BE2C (cell line): ENCODE measurements at regions not wholly inside any gene's neighbourhood (a gene's known extent, or its start where the extent isn't known, plus 50 kb on each side); places are given as distances from the start of the nearest gene placed in this dataset.

ENCODE experiments used
- DNase-seq: peaks from one replicate; pipeline ENCODE4 v3.0.0-alpha.2; 2020
- H3K27me3 ChIP-seq: fragments of 250-450 bp; sonication (Bioruptor Pico); 2 replicates; pipeline ENCODE4 v1.5.1; 2020; ENCODE audit warnings: mild to moderate bottlenecking
- H3K36me3 ChIP-seq: fragments of 250-450 bp; sonication (Bioruptor Pico); 2 replicates; pipeline ENCODE4 v1.5.1; 2020; ENCODE audit warnings: mild to moderate bottlenecking
- H3K4me1 ChIP-seq: fragments of 250-450 bp; sonication (Bioruptor Pico); 2 replicates; pipeline ENCODE4 v1.5.1; 2020
- H3K4me3 ChIP-seq: 2 replicates; pipeline ENCODE4 v1.5.1; 2011; ENCODE audit warnings: low read depth, low read length
- H3K9me3 ChIP-seq: fragments of 250-450 bp; sonication (Bioruptor Pico); 2 replicates; pipeline ENCODE4 v1.5.1; 2020
- TF ChIP-seq, protein P1 (sequence below): IDR thresholded peaks from 2 replicates; pipeline ENCODE4 v1.5.1; 2012; ENCODE audit warnings: mild to moderate bottlenecking, low read depth, low read length

DNA sequence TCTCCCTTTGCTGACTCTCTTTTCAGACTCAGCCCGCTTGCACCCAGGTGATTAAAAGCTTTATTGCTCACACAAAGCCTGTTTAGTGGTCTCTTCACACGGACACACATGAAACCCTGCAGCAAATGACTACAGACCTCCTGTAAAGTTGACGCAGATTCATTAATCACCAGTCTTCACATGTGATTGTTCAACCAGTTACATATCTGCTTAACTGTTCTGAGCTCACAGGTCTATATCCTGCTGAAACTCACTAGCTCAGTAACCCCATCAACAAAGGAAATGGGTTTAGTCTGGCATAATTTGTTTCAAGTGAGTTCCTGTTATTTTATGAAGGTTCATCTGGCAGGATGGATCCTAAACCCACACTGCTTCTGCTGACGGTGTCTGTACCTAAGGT lies 68.4 kb upstream of the GJA8 start:
- Histone ChIP-seq H3K27me3 (no peaks in the 10 kb centered on the region; the same call in 1 of the 2 replicates), H3K9me3 (no peaks in the 10 kb centered on the region), H3K4me3 (no peak overlapping the region), H3K36me3 (no peaks in the 10 kb centered on the region), H3K4me1 (no peaks in the 10 kb centered on the region)
- no peak for DNase-seq
- TF ChIP-seq, protein P1, sequence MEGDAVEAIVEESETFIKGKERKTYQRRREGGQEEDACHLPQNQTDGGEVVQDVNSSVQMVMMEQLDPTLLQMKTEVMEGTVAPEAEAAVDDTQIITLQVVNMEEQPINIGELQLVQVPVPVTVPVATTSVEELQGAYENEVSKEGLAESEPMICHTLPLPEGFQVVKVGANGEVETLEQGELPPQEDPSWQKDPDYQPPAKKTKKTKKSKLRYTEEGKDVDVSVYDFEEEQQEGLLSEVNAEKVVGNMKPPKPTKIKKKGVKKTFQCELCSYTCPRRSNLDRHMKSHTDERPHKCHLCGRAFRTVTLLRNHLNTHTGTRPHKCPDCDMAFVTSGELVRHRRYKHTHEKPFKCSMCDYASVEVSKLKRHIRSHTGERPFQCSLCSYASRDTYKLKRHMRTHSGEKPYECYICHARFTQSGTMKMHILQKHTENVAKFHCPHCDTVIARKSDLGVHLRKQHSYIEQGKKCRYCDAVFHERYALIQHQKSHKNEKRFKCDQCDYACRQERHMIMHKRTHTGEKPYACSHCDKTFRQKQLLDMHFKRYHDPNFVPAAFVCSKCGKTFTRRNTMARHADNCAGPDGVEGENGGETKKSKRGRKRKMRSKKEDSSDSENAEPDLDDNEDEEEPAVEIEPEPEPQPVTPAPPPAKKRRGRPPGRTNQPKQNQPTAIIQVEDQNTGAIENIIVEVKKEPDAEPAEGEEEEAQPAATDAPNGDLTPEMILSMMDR = no peak

DNA sequence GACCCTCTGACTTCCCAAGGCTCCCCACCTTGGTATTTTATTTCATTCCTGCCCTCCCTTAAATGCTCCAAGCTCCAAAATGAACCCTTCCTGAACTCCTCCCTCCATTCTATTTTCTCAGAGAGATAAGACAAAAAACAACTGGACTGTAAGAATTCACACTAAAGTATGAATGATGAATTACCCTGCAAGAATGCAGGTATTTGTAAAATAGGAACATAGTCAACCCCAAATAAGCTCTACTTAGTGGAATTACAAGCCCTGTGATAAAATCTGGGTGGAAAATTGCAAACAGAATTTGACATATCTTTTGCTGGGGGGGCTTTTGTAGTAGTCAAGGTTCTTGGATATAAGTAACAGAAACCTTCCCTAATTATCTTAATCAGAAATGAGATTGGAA lies 67.8 kb upstream of the GJA8 start:
- TF ChIP-seq, protein P1 = no peak
- no peaks in the 10 kb centered on the region for H3K9me3 ChIP-seq
- no peaks in the 10 kb centered on the region for H3K36me3 ChIP-seq
- H3K4me3 ChIP-seq = no peak overlapping the region
- DNase-seq = no peak
- no peaks in the 10 kb centered on the region for H3K4me1 ChIP-seq
- no peaks in the 10 kb centered on the region for H3K27me3 ChIP-seq

DNA sequence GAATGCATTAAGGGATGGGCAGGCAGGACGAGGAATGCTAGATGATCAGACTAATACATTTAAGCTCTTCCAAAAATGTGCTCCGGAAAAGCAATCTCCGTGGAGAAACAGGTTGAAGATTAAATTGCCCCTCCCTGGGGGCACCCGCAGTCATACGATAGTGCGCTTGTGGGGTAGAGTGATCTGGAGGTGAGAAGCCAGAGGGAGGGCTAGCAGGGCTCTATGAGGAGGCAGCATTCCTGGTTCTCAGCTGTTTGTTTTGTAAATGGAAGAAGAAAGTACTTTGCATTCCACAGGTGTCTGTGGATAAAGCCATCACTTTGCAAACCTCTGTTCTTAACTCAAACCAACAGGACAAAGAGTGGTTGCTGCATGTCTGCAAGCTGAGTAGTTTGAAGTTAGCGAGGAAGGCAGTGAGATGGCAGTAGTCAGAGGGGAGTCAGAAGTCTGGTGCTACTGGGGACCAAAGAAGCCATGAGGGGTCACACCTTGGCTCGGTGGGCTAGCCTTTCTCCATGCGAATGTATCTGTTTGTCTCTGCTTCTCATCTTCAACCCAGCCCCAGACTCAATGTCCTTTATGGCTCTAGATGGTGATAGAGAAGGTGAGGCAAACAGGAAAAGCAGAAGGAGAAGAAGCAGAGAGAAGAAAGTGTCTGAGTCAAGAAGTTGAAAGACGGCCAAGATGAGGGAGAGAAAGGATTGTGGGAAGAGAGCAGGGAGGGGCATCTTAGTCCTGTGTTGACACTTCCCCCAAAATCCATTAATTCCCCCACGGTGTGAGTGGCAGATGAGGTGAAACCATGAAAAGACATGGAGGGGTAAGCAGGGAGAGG lies 65.2 kb upstream of the GJA8 start:
- H3K9me3 ChIP-seq = no peaks in the 10 kb centered on the region
- TF ChIP-seq, protein P1 = no peak
- DNase-seq = no peak
- H3K36me3 ChIP-seq = no peaks in the 10 kb centered on the region
- no peak overlapping the region for H3K4me3 ChIP-seq
- no peaks in the 10 kb centered on the region for H3K4me1 ChIP-seq
- H3K27me3 ChIP-seq = no peaks in the 10 kb centered on the region

DNA sequence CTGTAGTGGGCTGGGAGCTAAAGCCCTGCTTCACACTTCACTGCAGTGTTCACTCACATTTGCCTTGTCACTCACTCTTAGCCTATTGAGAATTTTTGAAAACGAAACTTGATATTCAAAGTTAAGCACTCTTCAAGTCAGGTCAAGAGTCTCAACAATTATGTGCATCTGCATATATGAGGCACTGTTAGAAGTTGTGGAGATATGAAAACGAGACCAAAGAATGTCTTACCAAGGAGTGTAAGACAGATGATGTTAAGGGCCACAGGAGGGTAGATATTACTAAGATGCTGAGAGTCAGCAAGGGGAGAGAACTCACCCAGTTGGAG lies 64.7 kb upstream of the GJA8 start:
- no peak for DNase-seq
- H3K4me3 ChIP-seq = no peak overlapping the region

DNA sequence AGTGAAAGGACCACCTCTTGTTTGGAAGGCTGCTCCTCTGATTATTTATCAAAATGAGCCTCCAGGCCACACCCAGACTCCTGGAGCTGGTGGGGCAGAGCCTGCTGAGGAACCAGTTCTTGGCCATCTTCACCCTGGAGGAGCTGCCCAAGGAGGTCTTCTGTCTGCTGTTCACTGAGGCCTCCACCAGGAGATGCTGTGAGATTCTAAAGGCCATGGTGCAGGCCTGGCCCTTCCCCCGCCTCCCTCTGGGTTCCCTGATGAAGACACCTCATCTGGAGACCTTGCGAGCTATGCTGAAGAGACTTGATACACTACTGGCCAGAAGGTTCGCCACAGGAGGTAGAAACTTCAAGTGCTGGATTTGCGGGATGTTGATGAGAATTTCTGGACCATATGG lies 61.7 kb upstream of the GJA8 start:
- no peaks in the 10 kb centered on the region for H3K36me3 ChIP-seq
- no peaks in the 10 kb centered on the region for H3K27me3 ChIP-seq
- no peak for DNase-seq
- H3K4me3 ChIP-seq = no peak overlapping the region
- TF ChIP-seq, protein P1 = no peak
- no peaks in the 10 kb centered on the region for H3K9me3 ChIP-seq
- H3K4me1 ChIP-seq = no peaks in the 10 kb centered on the region

More for the DNA sequence above, 64.7 kb upstream of the GJA8 start:
- Histone ChIP-seq H3K4me1 (no peaks in the 10 kb centered on the region), H3K36me3 (no peaks in the 10 kb centered on the region), H3K9me3 (no peaks in the 10 kb centered on the region), H3K27me3 (no peaks in the 10 kb centered on the region)
- TF ChIP-seq, protein P1 = no peak

DNA sequence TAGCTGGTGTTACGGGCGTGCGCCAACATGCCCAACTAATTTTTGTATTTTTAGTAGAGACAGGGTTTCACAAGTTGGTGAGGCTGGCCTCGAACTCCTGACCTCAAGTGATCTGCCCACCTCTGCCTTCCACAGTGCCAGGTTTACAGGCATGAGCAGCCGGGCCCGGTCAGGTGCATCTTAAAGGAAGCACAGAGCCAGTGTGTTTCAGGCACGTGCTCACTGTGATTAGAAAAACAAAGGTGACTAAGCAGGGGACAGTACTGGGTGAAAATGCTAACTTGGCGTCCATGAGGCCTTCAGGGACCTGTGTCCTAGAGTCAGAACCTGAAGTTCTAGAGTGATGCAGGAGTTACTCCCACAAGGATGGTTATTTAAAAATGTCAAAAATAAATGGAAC lies 60.0 kb upstream of the GJA8 start:
- TF ChIP-seq, protein P1 = no peak

More for the DNA sequence above, 60.0 kb upstream of the GJA8 start:
- DNase-seq = no peak
- H3K4me1 ChIP-seq = no peaks in the 10 kb centered on the region
- no peaks in the 10 kb centered on the region for H3K9me3 ChIP-seq
- H3K36me3 ChIP-seq = no peaks in the 10 kb centered on the region
- no peaks in the 10 kb centered on the region for H3K27me3 ChIP-seq
- H3K4me3 ChIP-seq = no peak overlapping the region
